Mesenteric fat pad (tissue), 1 donor: ENCODE measurements at regions not wholly inside any gene's neighbourhood (a gene's known extent, or its start where the extent isn't known, plus 50 kb on each side); places are given as distances from the start of the nearest gene placed in this dataset.
"Not testable (repeated sequence)": the region's sequence is repeated elsewhere in the genome, so short reads cannot be mapped to it uniquely, and the experiment has no call there.

Experiments
- DNase-seq: peaks from one replicate; pipeline ENCODE4 v3.0.0-alpha.2; 2020; ENCODE audit warnings: low spot score
- donor health status: DM: yes; HTN: yes; CAD: no.

DNA sequence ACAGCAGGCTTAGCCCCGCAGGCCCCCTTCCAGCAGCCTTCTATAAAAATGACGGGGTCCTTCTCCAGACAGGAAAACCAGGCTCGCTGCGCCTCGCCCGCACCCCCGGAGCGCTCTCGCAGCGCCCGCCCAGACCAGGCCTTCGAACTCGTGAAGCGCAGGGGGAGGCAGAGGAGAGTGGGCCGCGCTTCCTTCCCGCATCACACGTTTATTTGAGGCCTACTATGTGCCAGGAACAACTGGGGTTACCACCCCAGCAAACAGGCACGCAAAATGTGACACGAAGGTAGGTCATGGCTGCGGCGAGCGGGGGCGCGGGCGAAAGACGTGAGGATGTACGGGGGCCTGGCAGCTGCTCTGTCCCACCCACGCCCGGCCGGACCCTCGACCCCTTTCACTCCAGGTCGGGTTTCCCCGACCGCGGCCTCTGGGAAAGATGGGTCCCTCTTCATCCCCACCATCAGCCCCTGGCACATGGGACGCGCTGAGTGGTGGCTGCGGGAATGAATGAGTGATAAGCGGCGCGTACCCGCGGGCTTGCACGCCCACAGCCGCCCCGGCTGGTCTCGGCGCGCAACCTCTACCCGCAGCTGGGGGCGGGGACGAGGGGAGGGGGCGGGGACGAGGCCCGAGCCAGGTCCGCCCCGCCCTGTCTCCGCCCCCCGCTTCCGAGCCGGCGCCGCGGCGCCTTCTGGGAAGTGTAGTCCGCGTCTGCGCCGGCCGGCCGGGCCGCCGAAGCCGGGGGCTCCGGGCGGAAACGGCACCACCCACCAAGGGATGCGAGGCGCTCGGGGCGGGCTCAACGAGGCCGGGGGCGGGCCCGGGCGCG lies 59.1 kb downstream of the ZNF467 start:
- DNase-seq = peak; percentile 97

DNA sequence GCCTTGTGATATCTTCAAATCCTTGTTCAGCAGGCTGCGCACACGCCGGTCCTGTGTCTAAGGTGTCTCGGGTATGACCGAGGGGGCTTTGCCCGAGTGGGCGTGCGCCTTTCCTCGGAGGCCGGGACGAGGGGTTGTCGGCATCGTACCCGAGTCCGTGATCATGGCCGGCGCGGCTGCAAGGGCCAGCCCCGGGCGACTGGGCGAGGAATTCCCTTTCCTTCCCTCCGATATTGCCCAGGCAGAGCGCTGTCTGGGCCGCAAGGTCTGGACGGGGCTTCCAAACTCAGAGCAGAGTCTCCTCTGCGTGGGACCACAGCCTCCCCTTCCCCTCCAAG lies 59.7 kb downstream of the ZNF467 start:
- no peak for DNase-seq

DNA sequence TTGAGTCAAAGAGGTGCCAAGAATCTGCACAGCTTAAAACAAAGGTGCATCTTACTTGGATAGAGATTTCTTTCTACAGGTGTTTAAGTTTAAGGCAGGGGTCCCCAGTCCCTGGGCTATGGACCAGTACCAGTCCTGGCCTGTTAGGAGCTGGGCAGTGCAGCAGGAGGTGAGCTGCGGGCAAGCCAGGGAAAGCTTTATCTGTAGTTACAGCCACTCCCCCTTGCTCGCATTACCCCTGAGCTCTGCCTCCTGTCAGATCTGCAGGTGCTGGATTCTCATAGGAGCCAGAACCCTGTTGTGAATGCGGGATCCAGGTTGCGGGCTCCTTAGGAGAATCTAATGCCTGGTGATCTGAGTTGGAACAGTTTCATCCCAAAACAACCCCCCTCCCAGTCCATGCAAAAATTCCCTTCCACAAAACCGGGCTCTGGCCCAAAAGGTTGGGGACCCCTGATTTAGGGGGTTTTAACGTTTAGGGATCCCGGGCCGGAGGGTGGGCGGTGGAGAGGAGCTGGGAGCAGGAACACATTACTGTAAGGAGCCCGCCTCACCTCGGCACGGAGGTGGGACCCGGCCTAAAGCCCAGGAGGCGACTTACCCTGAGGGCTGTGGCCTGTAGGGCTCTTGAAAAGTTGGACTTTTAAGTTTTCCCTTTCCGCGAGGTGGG lies 60.2 kb downstream of the ZNF467 start:
- no peak for DNase-seq

GRCh38 chr7:149708026-149708425 lies 65.4 kb downstream of the ZNF467 start:
- no peak for DNase-seq

DNA sequence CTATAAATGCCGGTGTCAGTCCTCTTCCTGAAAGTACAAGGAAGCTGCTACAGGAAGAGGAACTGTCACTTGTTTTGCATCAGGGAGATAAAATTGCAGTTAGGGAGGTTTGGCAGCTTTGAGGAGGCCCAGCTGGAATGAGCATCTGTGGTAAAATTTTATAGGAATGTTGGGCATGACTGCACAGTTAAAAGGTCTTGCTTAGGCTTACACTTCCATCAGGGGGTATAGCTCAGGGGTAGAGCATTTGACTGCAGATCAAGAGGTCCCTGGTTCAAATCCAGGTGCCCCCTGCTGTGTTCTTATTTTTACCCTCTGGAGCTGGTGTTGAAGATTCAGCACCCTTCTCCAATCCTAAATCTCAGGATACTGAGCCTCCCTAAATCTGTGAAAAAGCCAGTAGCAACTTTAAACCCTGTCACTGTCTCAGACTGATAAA lies 65.9 kb downstream of the ZNF467 start:
- no peak for DNase-seq

DNA sequence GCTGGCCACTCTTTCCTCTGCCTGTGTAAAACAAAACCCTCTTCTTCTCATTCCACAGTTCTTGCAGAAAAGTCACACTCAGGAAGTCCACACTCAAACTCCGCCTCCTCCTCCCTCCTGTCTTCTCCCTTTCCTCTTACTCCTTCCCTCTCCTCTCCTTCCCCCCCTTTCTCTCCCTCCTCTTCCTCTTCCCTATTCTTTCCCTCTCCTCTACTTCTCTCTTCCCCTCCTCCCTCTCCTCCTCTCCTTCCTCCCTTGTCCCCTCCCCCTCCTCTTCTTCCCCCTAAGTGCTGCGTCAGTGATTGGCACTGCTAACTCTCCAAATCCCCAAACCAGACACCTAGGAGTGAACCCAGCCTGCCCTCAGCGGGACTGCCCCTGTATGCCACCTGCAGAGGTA lies 67.0 kb downstream of the ZNF467 start:
- DNase-seq = no peak

DNA sequence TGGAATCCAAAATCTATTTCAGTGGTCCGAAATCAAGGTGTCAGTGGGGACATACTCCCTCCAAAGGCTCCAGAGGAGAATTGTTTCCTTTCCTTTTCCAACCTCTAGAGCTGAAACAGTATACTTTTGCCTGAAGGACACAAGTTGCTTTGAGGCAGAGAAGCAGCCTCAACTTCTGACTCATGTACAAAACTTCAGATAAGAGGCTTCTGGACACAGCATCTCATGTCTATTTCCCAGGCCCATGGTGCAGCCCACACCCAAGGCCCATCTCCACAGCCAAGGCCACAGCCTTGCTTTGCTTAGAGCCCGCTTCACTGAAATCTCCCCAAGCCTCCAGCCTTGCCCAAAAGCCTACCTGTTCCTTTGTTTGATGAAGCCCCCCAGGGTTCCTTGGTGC lies 68.9 kb downstream of the ZNF467 start:
- no peak for DNase-seq

GRCh38 chr7:149703044-149703650 lies 70.2 kb downstream of the ZNF467 start:
- DNase-seq = no peak

DNA sequence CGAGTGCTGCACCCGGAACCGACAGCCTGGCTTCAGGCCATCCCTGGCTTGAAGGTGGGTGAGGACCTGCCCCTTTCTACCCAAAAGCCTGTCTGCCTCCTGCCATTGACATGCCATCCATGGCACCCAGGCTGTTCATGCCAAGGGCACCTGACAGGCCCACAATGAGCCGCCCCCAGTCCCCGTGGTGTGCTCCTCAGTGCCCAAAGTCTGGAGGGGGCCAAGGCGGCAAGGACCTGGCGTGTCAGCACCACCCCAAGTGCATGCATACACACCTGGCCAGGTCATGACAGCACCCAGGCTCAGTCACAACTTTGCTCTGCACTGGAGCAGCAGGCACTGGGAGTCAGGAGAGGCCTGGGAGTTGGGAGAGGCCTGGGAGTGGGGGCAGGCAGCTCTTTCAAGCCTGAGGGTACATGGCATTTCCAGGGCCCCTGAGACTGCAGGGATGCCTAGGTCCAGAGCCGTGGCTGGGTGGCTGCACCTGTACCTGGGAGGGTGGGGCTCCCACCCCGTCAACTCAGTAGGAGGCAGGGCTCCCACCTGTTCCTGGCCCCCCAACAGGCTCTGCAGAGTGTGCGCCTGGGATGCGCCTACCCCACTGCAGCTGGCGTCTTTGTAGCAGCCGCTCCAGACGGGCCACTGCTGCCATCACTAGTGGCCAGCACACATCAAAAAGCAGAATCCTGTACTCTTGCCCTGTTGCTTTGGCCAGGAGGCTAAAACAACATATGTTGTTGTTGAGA lies 71.7 kb downstream of the ZNF467 start:
- no peak for DNase-seq

- DNase-seq = not testable (repeated sequence)
These were observed 75.6 kb downstream of the ZNF467 start for GRCh38 chr7:149697767-149698166.

DNA sequence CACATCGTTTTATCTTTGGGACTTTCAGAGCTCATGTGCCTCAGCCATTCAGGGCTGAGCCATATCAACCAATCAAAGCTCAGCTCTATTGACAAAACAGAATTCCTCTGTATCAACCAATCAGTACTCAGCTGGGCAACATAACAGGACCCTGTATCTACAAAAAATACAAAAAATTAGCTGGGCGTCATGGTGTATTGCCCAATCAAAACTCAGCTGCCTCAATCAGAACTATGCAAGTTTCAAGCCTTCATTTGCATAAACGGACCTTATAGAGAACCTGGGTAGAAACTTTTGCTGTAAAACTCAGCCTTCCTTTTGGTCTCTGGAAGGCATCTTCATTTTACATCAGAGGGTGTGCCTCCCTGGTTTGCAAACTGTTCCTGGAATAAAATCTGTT lies 77.1 kb downstream of the ZNF467 start:
- no peak for DNase-seq

GRCh38 chr7:149692557-149692982 lies 80.8 kb downstream of the ZNF467 start:
- DNase-seq = no peak

GRCh38 chr7:149692056-149692455 lies 81.3 kb downstream of the ZNF467 start:
- DNase-seq = no peak

GRCh38 chr7:149690688-149691446 lies 82.5 kb downstream of the ZNF467 start:
- no peak for DNase-seq

DNA sequence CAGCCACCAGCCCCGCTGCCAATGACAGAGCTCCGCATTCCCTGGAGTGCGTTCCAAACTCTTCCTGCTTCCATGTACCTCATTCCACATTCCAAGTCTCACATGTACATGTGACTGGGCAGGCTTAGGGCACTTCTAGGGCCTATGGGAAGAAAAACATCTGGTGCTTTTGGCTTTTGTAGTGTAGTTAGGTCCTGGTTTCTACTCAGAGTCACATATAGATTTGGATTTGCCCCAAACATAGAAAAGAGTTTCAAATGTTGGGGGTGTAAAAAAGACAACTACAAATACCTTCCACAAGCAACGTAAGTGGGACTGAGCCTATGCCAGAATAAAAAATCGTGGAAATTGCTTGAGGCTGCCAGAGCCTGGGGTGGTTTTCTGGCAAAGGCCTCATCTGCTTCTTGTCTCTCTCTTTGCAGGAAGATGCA lies 84.1 kb downstream of the ZNF467 start:
- no peak for DNase-seq

DNA sequence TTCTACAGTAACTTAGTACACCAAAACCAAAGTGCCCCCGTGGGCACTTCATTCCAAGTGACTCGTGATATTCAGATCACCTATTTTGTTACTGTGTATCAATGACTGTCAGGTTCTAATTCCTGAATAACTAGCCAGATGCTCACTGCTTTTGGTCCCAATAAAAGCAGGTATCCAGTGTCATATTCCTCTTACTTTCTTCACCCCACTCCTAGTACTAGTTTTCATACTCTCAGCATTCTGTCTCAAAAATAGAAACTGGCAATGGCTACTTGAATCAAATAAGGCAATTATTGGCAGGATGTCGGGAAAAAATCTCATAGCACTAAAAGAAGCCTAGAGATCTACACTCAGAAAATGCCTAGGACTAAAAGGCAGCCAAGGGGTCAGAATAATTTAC lies 84.6 kb downstream of the ZNF467 start:
- no peak for DNase-seq

DNA sequence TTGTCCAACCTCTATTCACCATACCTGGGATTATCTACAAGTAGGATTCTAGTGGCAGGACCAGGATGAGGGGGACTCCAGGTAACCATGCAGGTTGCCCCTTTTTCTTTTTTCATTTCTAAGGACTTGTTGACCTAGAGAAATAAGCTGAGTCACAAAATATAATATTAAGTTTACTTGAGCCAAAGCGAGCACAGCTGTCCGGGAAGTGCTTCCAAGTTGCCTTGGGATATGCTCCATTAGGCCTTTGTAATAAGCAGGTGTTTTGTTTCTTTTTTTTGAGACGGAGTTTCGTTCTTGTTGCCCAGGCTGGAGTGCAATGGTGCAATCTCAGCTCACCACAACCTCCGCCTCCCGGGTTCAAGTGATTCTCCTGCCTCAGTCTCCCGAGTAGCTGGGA lies 85.6 kb downstream of the ZNF467 start:
- not testable (repeated sequence) for DNase-seq

- DNase-seq = no peak
These were observed 86.9 kb downstream of the ZNF467 start for GRCh38 chr7:149686449-149686848.

GRCh38 chr7:149686011-149686410 lies 87.4 kb downstream of the ZNF467 start:
- no peak for DNase-seq

DNA sequence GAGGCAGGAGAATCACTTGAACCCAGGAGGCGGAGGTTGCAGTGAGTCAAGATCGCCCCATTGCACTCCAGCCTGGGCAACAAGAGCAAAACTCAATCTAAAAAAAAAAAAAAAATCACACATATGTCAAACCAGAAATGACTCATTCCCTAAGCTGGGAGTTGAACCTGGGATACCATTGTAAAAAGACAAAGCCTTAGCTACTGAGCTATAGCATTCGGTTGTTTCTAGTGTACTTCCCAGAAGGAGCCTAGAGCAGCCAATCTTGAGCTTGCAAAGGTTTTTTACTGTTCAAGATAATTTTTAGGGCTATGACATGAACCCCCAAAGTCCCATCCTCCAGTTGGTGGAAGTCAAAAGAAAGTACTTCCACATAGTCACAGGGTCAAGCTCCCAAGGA lies 87.9 kb downstream of the ZNF467 start:
- no peak for DNase-seq

DNA sequence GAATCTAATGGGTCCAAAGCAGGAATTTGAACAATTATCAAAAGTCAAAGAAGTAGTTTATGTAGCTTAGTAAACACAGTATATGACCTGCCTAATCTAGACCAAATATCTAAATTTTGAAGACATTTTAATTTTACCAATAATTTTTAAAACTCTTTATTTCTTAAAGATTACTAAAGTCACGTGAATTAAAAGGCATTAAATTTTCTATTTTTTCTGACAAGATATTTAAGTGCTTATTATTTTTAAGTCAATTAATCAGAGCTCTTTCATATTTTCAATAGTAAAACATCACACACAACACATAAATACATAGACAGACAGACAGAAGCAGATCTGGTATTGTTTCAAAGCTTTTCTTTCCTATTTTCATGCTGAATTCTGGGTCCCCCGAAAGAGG lies 89.5 kb downstream of the ZNF467 start:
- DNase-seq = no peak
